Activated CD8-positive, alpha-beta memory T cell treated with anti-CD3 and anti-CD28 coated beads for 24 hours (primary cell): ENCODE measurements at regions not wholly inside any gene's neighbourhood (a gene's known extent, or its start where the extent isn't known, plus 50 kb on each side); places are given as distances from the start of the nearest gene placed in this dataset.
"Not testable (repeated sequence)": the region's sequence is repeated elsewhere in the genome, so short reads cannot be mapped to it uniquely, and the experiment has no call there.

Experiments used
- DNase-seq: peaks from one replicate; pipeline ENCODE4 v3.0.0-alpha.2; 2020

- DNase-seq: no peak
Measured at GRCh38 chr19:27971869-27972268, 1241.1 kb downstream of the UQCRFS1 start.

DNA sequence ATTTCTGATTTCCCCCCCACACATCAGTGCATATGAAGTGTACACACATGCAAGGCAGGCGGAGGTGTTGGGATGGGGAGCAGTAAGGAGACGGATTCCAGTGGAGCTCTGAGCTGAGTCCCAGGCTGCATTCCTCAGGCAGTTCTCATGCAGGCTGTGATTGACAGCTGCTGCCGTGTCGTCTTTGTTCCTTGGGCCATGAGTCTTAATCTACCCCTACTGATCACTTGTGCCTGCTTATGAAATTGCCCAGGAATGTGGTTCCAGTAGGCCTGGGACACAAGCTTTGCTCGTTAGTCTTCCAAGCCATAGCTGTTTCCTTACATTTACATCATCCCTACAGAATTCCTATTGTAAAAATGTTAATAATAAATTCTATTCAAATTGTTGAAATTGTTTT, 1241.9 kb downstream of the UQCRFS1 start:
- DNase-seq: no peak

GRCh38 chr19:27966390-27966816, 1246.5 kb downstream of the UQCRFS1 start:
- DNase-seq: no peak

GRCh38 chr19:27964185-27964584, 1248.8 kb downstream of the UQCRFS1 start:
- no peak for DNase-seq

GRCh38 chr19:27962264-27962663, 1250.7 kb downstream of the UQCRFS1 start:
- no peak for DNase-seq

- DNase-seq: no peak
Measured at GRCh38 chr19:27955485-27956480, 1257.2 kb downstream of the UQCRFS1 start.

DNA sequence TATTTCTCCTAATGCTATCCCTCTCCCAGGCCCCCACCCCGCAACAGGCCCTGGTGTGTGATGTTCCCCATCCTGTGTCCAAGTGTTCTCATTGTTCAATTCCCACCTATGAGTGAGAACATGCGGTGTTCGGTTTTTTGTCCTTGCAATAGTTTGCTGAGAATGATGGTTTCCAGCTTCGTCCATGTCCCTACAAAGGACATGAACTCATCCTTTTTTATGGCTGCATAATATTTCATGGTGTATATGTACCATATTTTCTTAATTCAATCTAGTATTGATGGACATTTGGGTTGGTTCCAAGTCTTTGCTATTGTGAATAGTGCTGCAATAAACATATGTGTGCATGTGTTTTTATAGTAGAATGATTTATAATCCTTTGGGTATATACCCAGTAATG, 1270.3 kb downstream of the UQCRFS1 start:
- not testable (repeated sequence) for DNase-seq

DNA sequence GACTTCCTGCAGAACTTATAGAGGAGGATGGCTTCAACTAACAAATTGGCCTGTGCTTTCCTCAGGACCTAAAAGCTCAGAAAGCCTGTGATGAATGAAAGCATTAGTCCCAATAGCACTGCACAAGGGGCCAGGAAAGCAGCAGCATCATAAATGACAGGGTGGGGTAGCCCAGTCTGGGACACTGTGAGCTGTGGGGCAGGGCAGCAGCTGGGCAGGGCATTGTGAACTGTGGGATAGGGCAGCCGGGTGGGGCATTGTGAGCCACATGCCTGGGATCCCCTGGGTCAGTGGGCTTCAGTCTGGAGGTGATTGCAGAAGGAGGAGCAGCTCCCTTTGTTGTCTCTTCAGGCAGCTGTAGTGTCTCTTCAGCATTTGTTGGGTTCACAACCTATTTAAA, 1276.8 kb downstream of the UQCRFS1 start:
- no peak for DNase-seq

DNA sequence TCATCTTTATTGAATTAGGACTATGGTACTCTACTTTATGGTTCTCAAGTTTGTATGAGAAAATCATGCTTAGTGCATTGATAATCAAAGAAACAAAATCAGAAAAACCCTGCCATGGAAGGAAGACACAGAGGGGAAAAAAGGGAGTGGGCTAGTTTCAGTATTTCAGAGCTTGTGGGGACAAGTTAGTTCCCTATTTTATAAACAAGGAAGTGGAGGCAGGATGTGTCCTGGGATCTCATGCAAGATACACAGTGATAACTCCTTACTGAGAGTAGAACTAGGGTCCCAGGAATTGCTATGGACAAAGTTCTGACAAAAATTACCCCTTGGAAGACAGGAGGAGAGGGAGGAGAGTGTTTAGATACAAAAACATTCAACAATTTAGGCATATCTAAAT, 1277.3 kb downstream of the UQCRFS1 start:
- DNase-seq: no peak

- no peak for DNase-seq
Measured at GRCh38 chr19:27929399-27929798, 1283.6 kb downstream of the UQCRFS1 start.

GRCh38 chr19:27925202-27925601, 1287.7 kb downstream of the UQCRFS1 start:
- DNase-seq: no peak

GRCh38 chr19:27922970-27923369, 1290.0 kb downstream of the UQCRFS1 start:
- DNase-seq: no peak

GRCh38 chr19:27920774-27921173, 1292.2 kb downstream of the UQCRFS1 start:
- no peak for DNase-seq

GRCh38 chr19:27918818-27919217, 1294.1 kb downstream of the UQCRFS1 start:
- no peak for DNase-seq

GRCh38 chr19:27911122-27911898, 1301.6 kb downstream of the UQCRFS1 start:
- no peak for DNase-seq

DNA sequence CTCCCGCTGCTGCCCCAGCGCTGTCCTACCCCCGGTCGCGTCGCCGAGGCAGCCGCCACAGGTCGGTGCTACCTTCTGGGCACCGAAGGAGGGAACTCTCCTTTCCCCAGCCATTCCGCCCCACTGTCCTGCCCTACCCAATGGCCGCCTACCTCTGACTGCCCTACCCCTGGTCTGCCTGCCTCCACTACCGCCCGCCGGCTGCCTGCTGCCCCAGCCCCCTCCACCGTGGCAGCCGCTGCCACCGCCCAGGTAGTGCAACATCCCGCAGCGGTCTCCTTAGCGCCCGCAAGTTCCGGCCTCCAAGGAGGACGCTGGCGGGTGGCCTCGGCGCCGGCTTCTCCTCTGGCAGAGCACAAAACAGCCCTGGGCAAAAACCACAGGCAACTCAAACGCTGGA, 1303.1 kb downstream of the UQCRFS1 start:
- DNase-seq: no peak

GRCh38 chr19:27909185-27909840, 1303.6 kb downstream of the UQCRFS1 start:
- DNase-seq: no peak

DNA sequence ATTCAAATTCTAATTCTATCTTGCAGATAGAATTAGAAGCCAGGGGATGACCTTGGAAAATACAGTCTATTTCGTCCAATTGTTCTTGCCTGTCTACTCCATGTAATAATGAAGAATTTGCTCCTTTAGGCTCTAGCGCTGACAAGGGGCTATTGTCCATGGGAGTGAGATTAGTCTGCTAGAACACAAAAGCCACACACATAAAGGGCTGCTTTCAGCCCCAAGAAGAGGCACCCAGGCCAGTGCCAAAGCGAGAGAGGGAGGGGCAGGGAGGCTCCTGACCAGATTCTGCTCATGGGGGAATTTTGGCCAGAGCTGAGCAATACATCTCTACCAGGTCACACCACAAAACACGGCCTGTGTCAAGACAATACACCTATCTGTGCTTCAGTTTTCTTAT, 1306.9 kb downstream of the UQCRFS1 start:
- no peak for DNase-seq

DNA sequence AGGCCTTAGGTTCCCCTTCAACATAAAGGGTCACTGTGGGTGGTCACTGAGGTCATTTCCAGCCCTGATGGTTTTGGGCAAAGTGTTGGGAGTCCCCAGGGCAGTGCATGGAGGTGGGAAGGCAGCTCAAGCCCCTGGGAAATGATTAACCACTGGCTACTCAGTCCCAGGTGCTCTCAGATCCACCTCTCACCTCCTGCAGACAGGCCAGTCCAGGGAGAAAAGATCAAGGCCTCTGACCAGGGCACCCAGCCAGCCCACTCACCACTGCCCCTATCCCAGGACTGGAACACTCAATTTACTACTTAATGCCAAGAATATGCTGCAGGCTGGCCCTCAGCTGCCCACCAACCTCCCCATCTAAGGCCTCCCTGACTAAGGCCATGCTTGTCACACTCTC, 1307.9 kb downstream of the UQCRFS1 start:
- no peak for DNase-seq

DNA sequence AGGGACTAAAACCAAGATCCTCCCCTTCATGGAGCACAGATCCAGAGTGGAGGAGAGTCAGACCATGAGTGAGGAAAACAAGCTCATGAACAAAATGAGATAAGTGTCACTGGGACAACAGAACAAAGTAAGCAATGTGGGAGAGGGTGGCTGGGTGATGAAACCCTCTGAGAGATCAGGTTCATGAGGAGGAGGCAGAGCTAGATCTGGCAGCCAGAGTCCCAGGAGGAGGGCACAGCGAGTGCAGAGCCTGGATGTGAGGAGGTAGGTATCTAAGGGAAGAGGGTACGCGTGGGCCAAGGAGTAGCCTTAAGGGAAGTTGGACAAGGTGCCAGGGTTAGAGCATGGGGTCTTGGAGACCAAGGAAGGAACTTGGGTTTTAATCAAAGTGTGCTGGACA, 1311.9 kb downstream of the UQCRFS1 start:
- no peak for DNase-seq

DNA sequence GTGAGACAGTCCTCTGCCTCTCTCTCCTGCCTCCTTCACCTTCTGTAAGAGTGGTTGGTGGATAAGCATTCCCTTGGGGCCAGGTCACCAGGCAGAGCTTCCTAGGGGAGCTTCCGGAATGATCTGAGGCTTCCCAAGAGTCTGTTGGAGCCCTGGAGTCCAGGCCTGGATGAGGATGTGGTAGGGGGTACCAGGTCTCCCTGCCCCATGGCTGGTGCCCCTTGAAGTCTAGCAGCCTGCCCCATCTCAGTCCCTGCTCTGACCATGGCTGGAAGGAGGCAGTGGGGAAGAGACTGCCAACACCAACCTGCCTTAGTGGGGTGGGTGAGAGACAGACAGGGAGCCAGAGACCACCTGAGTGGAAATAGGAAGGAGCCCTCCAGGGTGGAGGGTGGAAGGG, 1316.9 kb downstream of the UQCRFS1 start:
- no peak for DNase-seq

DNA sequence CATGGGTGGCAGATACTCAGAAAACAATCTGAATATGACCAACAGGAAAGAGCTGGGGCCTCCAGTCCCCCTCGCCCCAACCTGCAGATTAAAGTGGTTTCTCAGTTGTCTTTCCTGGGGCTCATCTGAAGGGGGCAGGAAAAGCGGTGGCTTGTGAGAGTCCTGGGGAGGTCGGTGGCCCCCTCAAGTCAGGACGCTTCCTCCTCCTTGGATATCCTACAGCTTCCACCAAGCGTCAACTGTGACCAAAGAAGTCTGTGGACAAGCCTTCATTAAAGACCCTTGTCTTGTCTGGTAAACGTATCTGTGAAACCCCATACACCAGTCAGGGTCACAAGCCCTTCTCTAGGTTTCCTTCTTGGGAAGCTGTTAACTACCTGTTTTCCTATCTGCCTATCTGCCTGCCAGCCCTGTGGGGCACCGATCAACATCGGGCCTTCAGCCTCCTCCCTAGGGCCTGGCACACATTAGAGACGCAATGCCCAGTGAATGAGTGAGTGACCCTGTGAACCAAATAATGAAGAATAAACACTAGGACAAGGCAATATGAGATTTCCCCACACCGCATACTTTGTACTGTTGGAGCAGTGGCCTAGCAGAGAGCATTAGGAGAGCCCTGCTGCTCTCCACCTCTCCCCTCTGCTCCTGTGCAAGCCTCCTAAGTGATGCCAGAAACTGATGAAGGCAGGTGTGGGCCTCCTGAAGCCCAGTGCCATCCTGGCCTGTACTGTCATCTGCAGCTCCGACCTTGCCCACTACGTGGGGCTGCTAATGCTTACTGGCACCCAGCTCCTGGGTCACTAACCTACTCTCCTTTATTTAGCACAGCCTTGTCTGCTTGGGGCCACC, 1317.8 kb downstream of the UQCRFS1 start:
- DNase-seq: no peak
